Inferior parietal cortex (tissue), 1 donor: ENCODE measurements at regions not wholly inside any gene's neighbourhood (a gene's known extent, or its start where the extent isn't known, plus 50 kb on each side); places are given as distances from the start of the nearest gene placed in this dataset.
"Not testable (repeated sequence)": the region's sequence is repeated elsewhere in the genome, so short reads cannot be mapped to it uniquely, and the experiment has no call there.

Source experiments
- DNase-seq: peaks from one replicate; pipeline ENCODE4 v3.0.0-alpha.2; 2016; ENCODE audit errors: extremely low spot score

DNA sequence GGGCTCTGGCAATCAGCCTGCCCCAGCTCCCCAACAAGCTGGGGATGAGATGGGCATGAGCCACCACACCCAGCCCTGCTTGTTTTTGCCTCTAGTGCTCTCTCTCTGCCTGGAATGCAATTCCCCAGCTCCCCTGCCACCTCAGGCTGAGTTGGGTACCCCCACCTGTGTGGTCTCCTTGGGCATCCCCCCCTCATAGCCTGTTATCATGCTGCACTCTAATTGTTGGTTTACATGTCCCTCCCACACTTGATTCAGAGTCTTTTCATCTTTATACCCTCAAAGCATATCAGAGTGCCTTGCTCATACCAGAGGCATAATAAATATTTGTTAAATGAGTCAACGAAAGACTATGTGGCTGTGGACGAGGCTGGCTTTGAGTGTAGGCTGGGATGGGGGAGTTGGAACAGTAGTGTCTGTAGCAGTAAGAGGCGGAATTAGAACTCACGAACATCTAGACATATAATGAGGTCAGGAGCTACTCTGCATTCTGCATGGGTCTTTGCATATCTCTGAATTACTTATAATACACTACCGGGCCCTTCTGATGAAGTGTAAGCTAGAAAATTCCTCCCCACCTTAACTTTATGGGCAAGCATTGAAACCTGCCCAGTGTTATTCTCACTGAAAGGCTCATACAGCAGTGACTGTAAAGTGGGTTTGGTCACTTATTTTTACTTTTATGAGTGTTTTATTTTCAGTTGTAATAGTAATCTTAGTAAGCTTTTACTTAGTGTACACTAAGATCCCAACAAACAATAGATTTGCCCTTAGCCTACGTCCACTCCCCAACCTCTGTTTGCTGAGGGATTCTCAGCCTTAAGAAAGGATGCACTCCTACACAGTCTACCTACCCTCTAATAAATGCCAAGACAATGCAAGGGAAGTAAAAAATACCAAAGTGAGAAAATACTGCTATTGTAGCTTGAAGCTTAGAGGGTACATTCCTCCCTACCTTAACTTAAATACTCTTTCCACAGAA is 58.7 kb downstream of the EDN1 start:
- DNase-seq, result no peak

DNA sequence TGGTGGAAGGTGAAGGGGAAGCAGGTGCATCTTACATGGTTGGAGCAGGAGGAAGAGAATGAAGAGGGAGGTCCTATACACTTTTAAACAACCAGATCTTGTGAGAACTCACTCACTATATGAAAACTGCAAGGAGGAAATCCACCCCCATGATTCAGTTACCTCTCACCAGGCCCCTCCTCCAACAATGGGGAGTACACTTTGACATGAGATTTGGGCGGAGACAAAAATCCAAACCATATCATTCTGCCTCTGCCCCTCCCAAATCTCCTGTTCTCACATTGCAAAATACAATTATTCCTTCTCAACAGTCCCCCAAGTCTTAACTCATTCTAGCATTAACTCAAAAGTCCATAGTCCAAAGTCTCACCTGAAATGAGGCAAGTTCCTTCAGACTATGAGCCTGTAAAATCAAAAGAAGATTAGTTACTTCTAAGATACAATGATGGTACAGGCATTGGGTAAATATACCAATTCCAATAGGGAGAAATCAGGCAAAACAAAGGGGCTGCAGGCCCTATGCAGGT is 60.5 kb downstream of the EDN1 start:
- no peak for DNase-seq

DNA sequence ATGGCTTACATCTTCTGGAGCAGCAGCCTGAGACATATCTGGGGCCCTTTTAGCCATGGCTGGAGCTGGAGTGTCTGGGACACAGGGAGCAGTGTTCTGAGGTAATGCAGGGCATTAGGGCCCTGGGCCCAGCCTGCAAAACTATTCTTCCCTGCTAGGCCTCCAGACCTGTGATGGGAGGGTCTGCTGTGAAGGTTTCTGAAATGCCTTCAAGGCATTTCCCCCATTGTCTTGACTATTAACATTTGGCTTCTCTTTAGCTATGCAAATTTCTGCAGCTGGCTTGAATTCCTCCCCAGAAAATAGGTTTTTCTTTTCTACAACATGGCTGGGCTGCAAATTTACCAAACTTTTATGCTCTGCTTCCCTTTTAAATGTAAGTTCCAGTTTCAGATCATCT is 61.5 kb downstream of the EDN1 start:
- no peak for DNase-seq

DNA sequence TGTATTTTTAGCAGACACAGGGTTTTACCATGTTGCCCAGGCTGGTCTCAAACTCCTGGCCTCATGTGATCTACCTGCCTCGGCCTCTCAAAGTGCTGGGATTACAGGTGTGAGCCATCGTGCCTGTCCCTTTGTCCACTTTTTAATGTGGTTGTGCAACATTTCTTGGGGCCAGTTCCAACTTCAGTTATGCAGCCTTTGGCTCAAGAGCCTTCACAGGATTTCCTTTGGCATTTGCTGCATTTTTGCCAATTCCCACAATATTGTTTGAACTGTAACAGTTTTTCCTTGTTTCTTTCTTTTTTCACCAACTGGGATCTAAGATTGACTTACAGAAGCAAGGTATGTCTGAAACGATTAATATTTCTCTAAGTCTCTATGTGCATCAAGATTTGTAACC is 63.6 kb downstream of the EDN1 start:
- no peak for DNase-seq

DNA sequence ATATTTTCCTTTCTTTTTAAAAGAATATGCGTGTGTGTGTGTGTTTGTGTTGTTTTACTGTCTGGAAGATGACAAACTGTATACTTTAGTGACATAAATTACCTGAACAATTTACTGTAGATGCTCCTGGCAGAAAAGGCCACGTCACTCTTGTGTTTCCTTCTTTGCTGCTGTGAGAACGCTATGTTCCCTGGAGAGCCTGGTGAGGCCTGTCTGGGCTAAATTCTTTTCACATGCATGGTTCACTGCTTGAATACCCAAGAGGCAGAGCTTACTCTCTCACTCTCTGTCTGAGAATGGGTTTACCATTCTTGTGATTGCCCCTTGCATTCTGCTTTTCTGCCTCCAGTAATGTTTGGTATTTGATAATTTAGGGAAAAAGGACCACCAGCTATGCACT is 64.3 kb downstream of the EDN1 start:
- no peak for DNase-seq

DNA sequence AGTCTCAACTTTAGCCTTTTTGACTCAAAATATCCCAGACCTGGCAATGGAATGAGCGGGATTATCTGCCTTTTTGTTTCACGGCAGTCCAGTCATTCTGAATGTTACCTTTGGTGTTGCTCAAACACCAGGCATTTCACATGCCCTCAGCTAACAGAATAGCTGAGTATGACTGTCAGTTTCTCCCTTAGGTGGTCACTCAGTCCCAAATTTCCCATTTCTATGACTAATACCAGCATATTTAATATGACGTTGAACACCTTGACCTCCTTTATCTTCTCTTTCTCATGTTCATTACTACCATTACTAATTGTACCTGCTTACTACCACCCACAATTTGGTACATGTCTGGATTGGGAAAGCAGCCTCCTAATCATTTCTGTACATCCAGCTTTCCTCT is 65.2 kb downstream of the EDN1 start:
- DNase-seq, result no peak

DNA sequence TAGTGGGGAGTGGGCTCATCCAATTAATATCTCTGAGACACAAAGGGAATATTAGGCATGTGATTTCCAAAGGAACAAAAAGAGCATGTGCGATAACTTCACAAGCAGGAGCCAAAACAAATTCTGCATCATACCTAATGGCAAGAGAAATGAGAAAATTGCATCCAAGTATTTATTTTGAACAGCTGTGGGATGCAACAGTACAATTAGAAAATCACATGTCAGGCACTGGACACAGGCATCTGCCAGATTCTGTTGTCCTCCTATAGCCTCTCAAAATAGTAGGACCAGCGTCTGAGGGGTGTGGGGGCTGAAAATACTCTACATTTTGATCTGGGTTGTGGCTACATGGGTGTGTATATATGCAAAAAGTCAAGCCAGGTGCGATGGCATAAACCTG is 66.3 kb downstream of the EDN1 start:
- no peak for DNase-seq

DNA sequence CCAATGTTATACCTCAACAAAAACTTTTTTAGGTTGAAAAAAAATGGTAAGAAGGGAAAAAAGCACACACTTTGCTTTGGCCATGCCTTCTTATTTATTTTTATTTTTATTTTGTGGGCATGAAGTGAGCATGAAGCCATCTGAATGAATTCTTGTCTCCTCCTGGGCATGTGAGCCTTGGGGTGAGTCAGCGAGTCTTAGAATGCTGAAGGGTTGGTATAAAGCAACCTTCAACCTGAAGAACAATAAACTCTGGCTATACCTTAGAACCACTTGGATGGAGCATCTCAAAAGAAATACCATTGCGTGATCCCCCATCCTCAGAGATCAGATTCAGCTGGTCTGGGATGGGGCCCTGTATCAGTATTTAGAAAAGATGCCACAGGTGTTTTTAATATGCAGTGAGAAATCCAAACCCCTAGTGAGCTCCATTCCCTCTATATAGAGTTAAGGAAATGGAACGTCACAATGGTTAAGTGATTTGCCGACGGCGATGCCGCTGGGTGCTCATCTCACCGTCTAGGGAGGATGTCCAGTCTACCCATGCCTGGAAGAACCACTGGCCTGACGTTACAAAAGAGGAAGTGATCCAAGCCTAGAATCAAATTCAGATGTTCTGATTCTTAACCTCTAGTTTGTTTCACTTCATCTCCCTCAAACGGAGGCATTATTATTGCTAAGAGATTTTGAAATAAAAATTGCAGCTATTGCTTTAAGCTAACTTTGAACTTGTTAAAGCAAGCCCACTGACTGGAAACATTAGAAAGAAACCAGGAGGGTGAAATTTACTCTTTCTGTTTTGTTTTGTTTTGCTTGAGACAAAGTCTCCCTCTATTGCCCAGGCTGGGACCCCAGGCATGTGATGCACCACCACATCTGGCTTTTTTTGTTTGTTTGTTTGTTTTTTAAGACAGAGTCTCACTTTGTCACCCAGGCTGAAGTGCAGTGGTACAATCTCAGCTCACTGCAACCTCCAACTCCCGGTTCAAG is 67.1 kb downstream of the EDN1 start:
- DNase-seq, result no peak

DNA sequence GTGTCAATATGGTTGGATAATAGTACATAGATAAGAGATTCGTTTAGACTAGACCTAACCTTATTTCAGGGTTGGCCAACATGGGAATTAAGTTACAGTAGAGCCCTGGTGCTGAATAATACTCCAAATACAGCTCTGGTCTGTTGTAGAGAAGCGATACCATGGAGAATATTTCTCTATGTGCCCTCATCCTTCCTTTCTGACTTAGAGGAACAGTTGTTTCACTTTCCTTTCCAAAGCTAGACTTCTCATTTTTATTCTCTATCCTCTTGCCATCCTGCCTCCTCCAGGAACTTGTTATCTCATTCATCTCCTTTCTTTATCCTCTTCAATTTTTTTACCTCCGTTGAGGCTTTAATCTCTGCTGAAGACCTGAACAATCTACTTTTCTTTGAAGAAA is 68.9 kb downstream of the EDN1 start:
- no peak for DNase-seq

DNA sequence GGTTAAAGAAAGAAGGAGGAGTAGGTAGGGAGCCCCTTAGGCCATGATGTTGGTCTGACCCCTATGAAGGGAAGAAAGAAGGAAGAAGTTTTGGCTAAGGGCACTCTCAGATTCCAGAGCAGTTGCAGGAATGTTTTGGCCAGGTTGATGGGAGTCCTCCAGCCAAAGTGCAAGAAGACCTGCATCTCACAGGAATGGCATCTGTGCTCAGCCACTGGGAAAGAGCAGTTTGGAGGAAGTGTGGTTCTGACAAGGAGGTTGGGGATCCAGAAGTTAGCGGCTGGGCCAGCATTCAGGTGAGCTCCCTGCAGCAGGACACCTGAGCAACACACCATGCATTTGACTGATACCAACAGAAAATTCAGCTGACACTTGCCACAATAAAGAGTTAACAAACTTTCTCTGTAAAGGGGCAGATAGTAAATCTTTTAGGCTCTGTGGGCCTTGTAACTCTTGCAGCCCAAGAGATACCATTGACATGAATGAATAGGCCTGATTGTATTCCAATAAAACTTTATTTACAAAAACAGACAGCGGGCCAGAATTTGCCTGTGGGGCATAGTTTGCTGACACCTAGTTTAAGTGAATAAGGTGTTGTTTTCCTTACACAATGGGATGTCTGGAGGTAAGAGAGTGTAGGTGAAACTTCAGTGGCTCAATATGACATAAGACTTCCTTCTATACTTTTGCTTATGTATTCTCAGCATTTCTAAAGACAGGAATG is 71.0 kb downstream of the EDN1 start:
- DNase-seq, result no peak

DNA sequence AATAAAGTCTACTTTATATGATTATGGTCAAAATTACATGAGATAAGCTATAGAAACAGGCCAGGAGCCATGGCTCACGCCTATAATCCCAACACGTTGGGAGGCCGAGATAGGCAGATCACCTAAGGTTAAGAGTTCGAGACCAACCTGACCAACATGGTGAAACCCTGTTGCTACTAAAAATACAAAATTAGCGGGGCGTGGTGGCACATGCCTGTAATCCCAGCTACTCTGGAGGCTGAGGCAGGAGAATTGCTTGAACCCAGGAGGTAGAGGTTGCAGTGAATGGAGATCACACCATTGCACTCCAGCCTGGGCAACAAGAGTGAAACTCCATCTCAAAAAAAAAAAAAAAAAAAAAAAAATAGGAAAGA is 73.1 kb downstream of the EDN1 start:
- DNase-seq, result not testable (repeated sequence)

DNA sequence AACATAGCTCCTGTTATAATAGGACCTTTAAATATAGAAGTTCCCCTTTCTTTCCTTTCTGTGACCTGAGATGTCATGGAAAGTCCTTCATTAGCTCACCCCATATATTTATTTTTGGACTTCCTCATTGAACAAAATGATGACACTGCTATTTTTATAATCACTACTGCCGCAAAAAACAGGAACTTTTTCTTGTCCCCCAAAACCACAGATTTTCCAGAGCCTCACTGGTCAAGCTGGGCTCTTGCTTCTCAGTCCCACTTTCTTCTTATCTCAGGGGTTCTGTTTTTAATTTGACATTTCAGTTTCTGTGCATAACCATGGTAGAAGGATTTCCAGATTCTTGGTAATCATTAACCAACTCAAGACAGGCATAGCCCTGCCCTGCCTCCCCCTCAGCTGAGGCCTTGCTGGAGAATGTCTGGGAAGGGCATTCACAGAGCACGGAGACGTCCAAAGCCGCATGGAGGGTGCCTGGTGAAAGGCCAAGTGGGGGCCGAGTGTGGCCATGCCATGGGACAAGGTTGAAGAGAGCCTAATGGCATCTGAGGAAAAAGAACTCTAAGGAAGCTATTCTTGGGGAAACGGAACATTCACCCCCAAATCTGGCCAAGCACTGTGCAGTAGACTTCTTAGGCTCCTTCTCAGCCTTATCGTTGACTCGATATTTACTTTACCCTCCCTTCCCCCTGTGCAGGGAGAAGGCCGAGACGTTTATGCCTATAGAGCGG is 73.7 kb downstream of the EDN1 start:
- peak; percentile 8 for DNase-seq

DNA sequence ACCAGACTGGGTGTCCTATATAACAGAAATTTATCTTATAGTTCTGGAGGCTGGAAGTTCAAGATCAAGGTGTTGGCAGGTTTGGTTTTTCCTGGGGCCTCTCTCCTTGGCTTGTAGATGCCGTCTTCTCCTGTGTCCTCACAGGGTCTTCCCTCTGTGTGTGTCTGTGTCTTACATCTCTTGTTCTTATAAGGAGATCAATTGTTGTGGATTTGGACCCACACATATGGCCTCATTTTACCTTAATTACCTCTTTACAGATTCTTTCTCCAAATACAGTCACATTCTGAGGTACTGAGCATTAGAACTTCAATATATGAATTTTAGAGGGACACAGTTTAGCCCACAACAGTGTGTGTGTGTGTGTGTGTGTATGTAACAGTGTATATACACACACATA is 74.5 kb downstream of the EDN1 start:
- DNase-seq, result no peak

DNA sequence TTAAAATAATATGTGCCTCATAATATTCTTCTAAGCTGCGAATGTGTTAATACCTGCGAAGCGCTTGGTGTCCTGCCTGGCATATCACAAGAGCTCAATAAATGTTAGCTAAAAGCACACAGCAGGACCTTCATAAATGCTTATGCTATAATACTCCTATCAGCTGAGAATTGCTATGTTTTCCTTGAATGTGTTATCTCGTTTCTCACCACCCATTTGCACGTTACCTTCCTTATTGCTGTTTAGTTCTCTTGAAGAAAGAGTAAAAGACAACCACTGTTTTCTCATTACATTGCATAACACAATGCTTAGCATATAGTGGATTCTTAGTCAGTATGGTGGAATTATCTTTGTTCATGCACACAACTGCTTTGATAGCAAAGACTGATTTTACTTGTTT is 76.6 kb downstream of the EDN1 start:
- DNase-seq, result no peak

DNA sequence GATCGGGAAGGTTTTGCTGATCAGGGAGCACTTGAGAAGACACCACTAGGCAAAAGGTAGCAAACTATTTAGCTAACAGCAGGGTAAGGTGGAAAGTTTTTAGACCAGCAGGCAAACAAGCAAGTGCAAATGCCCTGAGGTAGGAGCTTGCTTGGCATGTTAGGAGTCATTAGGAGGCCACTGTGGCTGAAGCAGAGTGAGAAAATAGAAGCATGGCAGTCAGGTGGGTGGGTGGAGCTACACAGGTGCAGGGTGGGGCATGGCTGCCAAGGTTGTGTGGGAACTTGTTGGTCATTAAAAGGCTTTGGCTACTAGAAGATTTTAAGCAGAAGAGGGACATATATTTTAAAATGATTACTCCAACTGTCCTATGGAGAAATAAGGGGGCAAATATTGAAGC is 77.3 kb downstream of the EDN1 start:
- no peak for DNase-seq

DNA sequence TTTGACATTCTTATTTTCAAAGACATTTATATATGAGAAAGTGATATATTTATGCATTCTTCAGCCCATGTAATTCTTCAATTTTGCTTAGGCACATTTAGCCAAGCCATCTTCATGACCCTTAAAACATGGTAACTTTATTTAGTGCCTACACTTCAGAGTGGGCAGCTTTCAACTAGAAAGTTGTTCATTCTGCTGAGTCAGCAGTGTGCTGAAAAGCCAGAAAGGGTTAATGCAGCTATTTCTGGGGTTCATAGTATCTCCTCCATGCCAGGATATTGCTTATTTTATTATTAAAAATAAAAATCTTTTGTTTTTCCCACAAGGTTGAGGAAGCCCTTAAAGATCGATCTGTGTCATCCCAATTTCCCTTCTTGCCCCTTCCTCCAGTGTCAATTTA is 79.2 kb downstream of the EDN1 start:
- DNase-seq, result no peak

DNA sequence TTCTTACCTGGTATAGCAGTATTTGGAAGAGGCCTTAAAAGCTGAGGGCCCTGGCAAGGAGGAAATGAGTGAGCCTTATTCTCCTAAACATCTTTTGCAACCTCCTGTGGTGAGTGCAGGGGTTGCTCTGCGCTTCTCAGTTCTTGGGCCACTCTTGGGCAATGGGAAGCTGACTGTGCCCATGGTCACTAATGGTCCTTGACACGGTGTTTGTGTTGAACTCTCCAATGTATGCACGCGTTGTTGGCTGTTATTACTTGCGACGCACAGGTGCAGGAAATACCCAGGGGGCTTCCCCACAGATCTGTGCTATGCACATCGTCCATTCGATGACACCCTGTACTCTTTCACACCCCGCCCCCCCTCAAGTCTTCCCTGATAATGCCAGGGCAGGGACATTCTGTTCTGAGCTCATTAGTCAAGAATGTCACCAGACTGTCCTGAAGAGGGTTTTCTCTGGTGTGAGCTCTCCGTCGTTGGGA is 79.7 kb downstream of the EDN1 start:
- no peak for DNase-seq

DNA sequence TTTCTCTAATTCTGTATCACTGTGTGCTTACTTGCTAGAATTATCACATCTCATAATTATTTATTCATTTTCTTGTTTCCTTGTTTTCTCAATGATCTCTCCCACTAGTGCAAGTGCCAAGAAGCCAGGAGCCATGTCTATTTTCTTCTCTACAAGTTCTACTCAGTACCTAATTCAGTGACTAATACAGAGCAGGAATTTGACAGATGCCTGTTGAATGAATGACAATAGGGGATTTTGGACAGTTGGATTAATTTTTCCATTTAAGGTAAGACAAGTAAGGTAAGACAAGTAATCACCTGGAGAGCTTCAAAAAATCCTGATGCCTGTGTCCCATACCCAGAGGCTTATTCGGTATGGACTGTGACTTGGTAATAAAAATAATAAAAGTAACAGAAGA is 81.0 kb downstream of the EDN1 start:
- DNase-seq, result no peak

DNA sequence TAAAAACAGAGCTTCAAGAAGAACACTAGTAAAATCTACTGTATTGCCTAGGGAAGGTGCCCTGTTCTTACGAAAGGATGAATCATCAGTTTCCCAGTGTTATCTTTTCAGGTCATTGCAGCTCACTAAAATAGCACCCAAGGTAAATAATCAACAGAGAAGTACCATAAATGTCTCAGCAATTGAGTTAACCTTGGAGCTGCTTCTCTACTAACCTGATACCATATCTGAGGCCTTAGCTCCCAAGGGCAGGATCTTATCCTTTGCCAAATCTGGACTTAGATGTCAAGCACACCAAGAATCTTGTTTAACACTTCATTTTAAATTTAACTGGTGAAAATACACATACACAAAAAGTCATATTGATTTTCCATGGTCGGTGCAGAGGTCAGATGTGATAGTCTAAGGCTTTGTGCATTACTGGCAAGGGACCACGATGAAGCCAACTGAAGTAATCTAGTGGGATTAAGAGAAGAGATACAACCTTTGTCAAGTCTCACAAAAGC is 81.5 kb downstream of the EDN1 start:
- DNase-seq, result no peak

DNA sequence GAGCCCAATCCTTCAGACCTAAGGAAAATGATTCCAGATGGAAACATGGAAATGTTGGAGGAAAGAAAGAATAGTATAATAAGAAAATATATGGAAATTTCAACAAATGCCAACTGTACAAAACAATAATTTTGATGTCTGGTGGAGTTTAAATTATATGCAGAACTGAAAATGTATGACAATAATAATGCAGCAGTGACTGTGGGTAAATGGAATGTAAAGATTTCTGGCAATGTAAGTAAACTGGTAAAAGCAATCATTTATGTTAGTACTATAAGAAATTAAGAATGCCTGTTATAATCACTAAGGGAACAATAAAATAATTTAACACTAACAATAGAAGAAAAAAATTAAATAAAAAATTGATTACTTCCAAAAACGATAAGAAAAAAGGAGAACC is 89.0 kb downstream of the EDN1 start:
- no peak for DNase-seq

DNA sequence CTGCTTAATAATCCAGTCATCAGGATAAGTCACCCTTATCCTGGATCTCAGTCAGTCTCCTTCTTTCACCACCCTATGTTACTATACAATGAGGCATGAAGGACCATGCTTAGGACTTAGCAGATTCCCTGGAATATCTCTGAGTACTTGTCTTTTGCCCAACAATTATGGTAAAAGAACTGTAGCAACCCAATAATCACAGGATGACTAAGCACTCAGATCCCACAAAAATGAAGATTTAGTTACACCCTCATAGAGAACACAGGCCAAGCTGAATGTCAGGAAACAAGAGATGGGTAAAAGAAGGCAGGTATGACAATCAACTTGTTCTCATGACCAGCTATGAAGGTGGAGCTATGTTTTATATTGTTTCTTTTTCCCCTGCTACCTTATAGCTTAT is 91.4 kb downstream of the EDN1 start:
- no peak for DNase-seq
